Choroid plexus epithelial cell (primary cell): ENCODE measurements at regions not wholly inside any gene's neighbourhood (a gene's known extent, or its start where the extent isn't known, plus 50 kb on each side); places are given as distances from the start of the nearest gene placed in this dataset.
"Not testable (repeated sequence)": the region's sequence is repeated elsewhere in the genome, so short reads cannot be mapped to it uniquely, and the experiment has no call there.

Source experiments
- DNase-seq: peaks from one replicate; pipeline ENCODE4 v3.0.0-alpha.2; 2010; ENCODE audit warnings: low read depth
- H3K4me3 ChIP-seq: 2 replicates; pipeline ENCODE4 v1.5.1; 2011; ENCODE audit warnings: low read depth, mild to moderate bottlenecking, control low read depth, low read length, moderate library complexity
- TF ChIP-seq, protein P1 (sequence below): conservative IDR thresholded peaks from 2 replicates; pipeline ENCODE4 v1.5.1; 2011; ENCODE audit warnings: low read depth, mild to moderate bottlenecking, control low read depth, inconsistent platforms, low read length, moderate library complexity

DNA sequence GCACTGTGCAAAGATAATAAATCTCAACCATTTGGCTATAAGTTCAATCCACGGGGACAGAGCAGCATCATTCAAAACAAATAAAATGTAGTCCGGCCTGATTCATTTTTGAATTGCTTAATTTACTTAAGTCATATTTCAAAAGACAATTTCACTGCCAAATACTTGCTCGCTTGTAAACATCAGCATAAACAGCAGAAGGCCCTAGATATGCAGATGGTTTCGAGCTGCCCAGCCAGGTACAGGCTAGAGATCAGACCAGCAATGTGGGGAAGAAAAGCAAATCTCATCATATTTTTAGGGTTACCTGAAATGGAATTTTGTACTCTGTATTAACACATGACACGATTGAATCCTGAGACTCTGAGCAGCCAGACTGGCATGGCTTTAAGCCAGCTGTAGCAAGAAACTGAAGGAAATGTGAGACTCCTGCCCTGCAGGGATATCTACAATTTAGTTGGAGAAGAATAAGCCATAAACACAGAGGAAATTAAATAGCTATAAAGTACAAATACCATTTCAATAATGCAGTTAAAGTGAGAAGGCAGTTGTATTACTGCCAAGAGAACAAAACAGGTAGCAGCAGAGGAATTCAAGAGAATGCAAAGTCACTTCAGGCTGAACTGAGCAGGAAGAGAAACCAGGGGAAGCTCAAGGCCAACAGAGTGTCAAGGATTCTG lies 440.3 kb downstream of the ETS1 start:
- peak; percentile 12 for DNase-seq
- TF ChIP-seq, protein P1, sequence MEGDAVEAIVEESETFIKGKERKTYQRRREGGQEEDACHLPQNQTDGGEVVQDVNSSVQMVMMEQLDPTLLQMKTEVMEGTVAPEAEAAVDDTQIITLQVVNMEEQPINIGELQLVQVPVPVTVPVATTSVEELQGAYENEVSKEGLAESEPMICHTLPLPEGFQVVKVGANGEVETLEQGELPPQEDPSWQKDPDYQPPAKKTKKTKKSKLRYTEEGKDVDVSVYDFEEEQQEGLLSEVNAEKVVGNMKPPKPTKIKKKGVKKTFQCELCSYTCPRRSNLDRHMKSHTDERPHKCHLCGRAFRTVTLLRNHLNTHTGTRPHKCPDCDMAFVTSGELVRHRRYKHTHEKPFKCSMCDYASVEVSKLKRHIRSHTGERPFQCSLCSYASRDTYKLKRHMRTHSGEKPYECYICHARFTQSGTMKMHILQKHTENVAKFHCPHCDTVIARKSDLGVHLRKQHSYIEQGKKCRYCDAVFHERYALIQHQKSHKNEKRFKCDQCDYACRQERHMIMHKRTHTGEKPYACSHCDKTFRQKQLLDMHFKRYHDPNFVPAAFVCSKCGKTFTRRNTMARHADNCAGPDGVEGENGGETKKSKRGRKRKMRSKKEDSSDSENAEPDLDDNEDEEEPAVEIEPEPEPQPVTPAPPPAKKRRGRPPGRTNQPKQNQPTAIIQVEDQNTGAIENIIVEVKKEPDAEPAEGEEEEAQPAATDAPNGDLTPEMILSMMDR: no peak
- no peak overlapping the region for H3K4me3 ChIP-seq

DNA sequence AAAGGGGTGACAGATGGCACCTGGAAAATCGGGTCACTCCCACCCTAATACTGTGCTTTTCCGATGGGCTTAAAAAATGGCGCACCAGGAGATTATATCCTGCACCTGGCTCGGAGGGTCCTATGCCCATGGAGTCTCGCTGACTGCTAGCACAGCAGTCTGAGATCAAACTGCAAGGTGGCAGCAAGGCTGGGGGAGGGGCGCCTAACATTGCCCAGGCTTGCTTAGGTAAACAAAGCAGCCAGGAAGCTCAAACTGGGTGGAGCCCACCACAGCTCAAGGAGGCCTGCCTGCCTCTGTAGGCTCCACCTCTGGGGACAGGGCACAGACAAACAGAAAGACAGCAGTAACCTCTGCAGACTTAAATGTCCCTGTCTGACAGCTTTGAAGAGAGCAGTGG lies 447.1 kb downstream of the ETS1 start:
- not testable (repeated sequence) for DNase-seq, H3K4me3 ChIP-seq

DNA sequence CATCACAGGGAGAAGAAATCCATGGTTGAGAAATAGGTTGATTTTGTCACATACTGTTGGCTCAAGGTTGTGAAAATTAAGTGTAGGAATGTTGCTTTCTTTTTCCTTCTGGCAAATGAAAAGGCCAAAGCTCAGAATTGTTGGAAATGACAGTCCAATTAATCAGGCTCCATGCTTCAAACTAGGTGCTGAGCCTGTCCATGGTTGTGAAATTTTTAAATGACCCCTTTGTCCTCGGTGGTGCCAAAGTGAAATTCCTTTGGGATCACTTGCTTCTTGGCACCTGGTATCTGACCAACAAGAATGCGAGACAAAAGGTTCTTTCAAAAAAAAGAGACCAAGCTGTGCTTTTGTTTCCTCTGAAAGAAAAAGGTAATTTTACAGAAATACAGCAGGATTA lies 451.9 kb downstream of the ETS1 start:
- TF ChIP-seq, protein P1: no peak
- no peak overlapping the region for H3K4me3 ChIP-seq
- DNase-seq: peak; percentile 4

DNA sequence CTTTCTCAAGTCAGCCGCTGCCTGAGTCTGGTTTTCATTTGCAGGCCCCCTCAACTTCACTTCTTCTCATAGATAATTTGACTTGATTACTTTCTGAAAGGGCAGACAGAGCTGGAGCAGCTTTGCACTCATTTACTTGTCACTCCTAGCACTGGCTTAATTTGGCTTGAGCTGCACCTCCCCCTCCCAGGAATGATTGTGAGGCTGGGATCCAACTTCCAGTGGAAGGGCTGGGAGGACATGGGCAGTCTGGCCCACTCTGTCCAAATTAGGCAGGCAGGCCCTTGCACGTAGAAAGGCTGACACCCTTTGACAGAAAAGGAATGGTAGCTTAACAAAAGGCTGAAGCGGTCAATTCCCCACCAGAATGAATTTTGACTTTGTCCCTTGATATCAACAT lies 453.9 kb downstream of the ETS1 start:
- TF ChIP-seq, protein P1: no peak
- no peak overlapping the region for H3K4me3 ChIP-seq
- no peak for DNase-seq

DNA sequence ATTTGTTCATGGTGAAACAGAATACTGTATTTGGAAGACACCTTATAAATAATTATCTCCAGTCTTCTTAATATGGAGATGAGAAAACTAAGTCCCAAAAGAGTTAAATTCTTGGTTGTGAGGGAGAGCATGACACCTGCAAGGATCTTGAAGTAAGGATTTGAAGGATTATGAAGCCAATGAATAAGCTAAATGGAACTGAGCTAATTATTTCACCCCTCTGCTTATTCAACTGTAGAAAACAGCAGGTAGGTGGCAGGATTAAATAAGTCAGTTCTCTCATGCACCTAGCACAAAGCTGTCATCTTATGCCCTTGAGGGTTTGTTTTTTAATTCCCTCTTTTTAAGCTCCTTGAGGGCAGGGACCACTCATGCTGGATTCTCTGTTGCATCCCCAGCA lies 457.3 kb downstream of the ETS1 start:
- H3K4me3 ChIP-seq: no peak overlapping the region
- TF ChIP-seq, protein P1: no peak
- no peak for DNase-seq

DNA sequence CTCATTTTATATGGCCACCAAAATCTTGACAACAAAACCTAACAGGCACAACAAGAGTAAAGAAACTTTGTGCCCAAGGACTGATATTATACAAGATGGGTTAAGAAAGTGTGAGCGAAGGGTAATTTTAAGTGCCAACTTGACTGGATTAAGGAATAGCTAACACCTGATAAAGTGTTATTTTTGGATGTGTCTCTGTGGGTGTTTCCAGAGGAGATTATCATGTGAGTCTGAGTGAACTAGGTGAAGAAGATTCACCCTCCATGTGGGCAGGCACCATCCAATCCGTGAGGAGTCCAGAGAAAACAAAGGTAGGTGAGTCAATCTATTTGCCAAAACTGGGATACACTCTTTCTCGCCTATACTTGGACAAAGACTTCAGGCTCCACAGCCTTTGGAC lies 461.6 kb downstream of the ETS1 start:
- no peak overlapping the region for H3K4me3 ChIP-seq
- TF ChIP-seq, protein P1: no peak
- no peak for DNase-seq

DNA sequence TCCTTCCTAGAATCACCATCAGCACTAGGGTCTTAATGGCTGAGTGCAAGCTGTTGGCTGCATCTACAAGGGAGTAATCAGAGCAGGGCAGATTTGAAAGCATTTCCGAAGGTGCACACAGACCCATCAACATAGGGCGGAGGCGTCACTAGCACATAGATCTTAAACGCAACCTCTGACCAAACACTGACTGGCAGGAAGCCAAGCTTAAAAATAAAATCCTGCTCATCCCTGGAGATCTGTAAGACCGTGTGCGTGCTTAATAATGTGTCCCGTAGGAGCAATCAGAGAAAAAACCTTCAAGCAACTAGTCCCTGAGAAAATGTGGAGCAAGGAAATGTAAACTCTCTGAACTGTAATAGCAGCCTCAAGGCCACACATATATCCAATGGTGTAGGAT lies 470.5 kb downstream of the ETS1 start:
- DNase-seq: peak; percentile 6
- no peak overlapping the region for H3K4me3 ChIP-seq
- TF ChIP-seq, protein P1: no peak

DNA sequence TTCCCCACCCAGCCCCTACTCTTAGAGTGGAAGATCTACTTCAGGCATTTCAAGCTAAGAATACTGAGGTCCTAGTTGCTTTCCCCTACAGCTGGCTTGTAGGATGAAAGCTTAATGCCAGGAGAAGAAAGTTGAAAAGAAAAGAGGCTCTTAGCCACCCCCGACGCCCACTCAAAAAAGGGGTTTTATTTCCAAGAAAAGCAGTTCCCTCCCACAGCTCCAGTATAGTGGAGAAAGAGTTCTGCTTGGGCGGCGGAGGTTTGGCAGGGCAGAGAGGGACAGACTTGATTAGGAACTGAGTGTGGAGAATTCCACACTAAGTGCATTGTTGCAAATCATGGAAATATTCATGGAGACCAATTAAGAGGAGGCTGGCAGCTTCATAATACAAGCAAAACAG lies 470.9 kb downstream of the ETS1 start:
- TF ChIP-seq, protein P1: no peak
- H3K4me3 ChIP-seq: no peak overlapping the region
- DNase-seq: no peak
